ENCODE measurements at regions not wholly inside any gene's neighbourhood (a gene's known extent, or its start where the extent isn't known, plus 50 kb on each side); places are given as distances from the start of the nearest gene placed in this dataset.

DNA sequence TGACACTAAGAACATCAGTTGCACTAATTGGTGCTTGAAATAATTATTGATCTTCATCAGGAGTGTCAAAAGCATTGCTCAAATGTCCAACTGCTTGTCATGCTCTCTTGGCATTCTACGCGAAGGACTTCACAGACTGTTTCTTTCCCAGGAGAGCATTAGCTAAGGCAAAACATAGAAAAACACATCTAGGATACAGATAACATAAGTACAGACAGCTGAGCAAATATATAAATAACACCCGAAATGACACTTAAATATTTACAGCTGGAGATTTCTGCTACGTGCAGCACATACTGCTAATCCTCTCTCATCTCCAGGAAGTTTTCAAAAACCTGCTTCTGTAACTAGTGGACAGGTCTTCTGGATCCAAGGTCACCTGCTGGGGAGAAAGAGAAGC, 120.0 kb upstream of the PRMT8 start:
- H3K79me2 ChIP-seq (ENCODE audit: low read length): no peaks in the 10 kb centered on the region
- H3K4me1 ChIP-seq (ENCODE audit: low read length): no peaks in the 10 kb centered on the region
- no peak overlapping the region for H3K9ac ChIP-seq (ENCODE audit: low read length)
- 0 out of 2 replicates have a peak, but pooled peaks cover 14% of the 10 kb centered on the region for H3K27me3 ChIP-seq (ENCODE audit: low read depth, low read length)
- no peaks in the 10 kb centered on the region for H3K9me3 ChIP-seq (ENCODE audit: insufficient read depth, low read length)
- H3K4me3 ChIP-seq (ENCODE audit: low read length): no peak overlapping the region
- H4K20me1 ChIP-seq (ENCODE audit: insufficient read depth, low read length): no peaks in the 10 kb centered on the region
- no peak overlapping the region for H3K27ac ChIP-seq (ENCODE audit: low read length)
- H3K4me2 ChIP-seq (ENCODE audit: low read length): no peak overlapping the region
- H2AFZ ChIP-seq (ENCODE audit: low read depth, low read length): no peak overlapping the region
- H3K36me3 ChIP-seq (replicated peaks; ENCODE audit: low read depth, low read length): no peaks in the 10 kb centered on the region
- TF ChIP-seq, protein P1, sequence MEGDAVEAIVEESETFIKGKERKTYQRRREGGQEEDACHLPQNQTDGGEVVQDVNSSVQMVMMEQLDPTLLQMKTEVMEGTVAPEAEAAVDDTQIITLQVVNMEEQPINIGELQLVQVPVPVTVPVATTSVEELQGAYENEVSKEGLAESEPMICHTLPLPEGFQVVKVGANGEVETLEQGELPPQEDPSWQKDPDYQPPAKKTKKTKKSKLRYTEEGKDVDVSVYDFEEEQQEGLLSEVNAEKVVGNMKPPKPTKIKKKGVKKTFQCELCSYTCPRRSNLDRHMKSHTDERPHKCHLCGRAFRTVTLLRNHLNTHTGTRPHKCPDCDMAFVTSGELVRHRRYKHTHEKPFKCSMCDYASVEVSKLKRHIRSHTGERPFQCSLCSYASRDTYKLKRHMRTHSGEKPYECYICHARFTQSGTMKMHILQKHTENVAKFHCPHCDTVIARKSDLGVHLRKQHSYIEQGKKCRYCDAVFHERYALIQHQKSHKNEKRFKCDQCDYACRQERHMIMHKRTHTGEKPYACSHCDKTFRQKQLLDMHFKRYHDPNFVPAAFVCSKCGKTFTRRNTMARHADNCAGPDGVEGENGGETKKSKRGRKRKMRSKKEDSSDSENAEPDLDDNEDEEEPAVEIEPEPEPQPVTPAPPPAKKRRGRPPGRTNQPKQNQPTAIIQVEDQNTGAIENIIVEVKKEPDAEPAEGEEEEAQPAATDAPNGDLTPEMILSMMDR (IDR thresholded peaks at IDR 0.05; ENCODE audit: low read depth, low read length): no peak

DNA sequence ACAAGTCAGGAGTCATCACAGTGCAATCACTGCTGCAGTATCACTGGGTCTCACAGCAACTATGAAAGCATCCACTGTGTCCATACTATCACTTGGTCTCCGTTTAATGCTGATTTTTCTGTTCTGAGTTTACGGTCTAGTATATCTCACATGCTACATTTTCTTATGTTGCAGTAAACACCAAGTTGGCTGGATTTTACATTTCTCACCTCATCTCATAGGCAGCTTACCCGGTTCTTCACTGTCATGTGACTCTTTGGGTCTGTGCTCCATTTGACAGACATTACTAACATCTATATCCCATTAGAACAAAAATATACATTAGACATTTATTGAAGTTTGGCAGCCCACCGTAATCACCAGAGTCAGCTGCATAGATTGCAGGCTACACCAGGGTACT, 115.7 kb upstream of the PRMT8 start:
- Histone ChIP-seq H3K4me3 (ENCODE audit: low read length) (no peak overlapping the region), H3K27me3 (ENCODE audit: low read depth, low read length) (peaks cover 18% of the 10 kb centered on the region; the same call in 1 of the 2 replicates), H3K4me2 (ENCODE audit: low read length) (no peak overlapping the region), H3K36me3 (replicated peaks; ENCODE audit: low read depth, low read length) (no peaks in the 10 kb centered on the region), H3K9ac (ENCODE audit: low read length) (no peak overlapping the region), H3K27ac (ENCODE audit: low read length) (no peak overlapping the region), H2AFZ (ENCODE audit: low read depth, low read length) (no peak overlapping the region), H3K4me1 (ENCODE audit: low read length) (no peaks in the 10 kb centered on the region), H4K20me1 (ENCODE audit: insufficient read depth, low read length) (no peaks in the 10 kb centered on the region), H3K79me2 (ENCODE audit: low read length) (no peaks in the 10 kb centered on the region), H3K9me3 (ENCODE audit: insufficient read depth, low read length) (no peaks in the 10 kb centered on the region)
- TF ChIP-seq, protein P1 (IDR thresholded peaks at IDR 0.05; ENCODE audit: low read depth, low read length): no peak
- TF ChIP-seq EZH2phosphoT487 (IDR thresholded peaks at IDR 0.05; ENCODE audit: low read depth): no peak

DNA sequence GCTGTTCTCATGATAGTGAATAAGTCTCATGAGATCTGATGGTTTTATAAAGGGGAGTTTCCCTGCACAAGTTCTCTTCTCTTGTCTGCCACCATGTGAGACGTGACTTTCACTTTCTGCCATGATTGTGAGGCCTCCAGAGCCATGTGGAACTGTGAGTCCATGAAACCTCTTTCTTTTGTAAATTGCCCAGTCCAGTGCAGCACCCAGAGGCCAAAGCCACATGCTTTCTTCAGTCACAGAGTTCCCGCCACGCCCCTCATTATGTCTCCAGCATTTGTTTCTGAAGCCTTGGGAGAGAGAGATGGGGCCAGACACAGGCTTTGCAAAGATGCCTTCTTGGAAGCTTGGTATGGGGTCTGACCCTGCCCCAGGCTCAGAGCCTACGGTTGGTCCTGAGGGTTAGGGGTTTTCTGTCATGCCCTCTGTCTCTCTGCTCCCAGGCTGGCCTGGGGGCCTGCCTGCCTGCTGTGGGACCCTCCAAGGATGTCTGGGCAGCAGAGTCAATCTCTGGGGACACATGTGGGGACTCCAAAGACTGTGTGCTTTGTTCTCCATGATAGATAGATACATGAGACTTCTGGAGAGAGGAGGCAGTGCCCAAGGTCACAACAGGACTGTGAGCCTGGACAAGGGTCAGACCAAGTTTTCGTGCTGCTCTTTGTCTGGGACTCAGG, 114.1 kb upstream of the PRMT8 start:
- no peaks in the 10 kb centered on the region for H4K20me1 ChIP-seq (ENCODE audit: insufficient read depth, low read length)
- no peak overlapping the region for H3K4me3 ChIP-seq (ENCODE audit: low read length)
- no peak overlapping the region for H3K4me2 ChIP-seq (ENCODE audit: low read length)
- no peak overlapping the region for H2AFZ ChIP-seq (ENCODE audit: low read depth, low read length)
- H3K27ac ChIP-seq (ENCODE audit: low read length): no peak overlapping the region
- H3K27me3 ChIP-seq (ENCODE audit: low read depth, low read length): peaks cover 18% of the 10 kb centered on the region
- no peak overlapping the region for H3K9ac ChIP-seq (ENCODE audit: low read length)
- no peaks in the 10 kb centered on the region for H3K9me3 ChIP-seq (ENCODE audit: insufficient read depth, low read length)
- H3K79me2 ChIP-seq (ENCODE audit: low read length): no peaks in the 10 kb centered on the region
- TF ChIP-seq, protein P1 (IDR thresholded peaks at IDR 0.05; ENCODE audit: low read depth, low read length): no peak
- no peak for TF ChIP-seq EZH2phosphoT487 (IDR thresholded peaks at IDR 0.05; ENCODE audit: low read depth)
- H3K4me1 ChIP-seq (ENCODE audit: low read length): no peaks in the 10 kb centered on the region
- no peaks in the 10 kb centered on the region for H3K36me3 ChIP-seq (replicated peaks; ENCODE audit: low read depth, low read length)

DNA sequence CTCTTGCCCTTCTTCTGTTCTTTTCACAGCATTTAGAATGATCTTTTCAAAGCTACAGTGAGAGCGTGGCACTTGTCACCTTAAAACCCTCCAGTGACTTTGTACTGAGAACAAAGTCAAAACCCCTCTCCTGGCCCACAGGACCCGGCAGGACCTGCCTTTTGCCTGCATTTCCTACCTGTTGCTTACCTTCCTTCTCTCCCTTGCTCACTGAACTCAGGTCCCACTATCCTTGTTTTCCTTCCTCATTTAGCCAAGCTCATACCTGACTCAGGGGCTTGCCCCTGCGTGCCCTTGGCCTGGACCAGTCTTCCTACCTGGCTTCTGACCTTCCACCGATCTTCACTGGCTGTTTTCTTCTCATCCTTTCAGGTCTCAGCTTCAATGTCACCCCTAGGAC, 112.3 kb upstream of the PRMT8 start:
- peaks cover 29% of the 10 kb centered on the region for H3K27me3 ChIP-seq (ENCODE audit: low read depth, low read length)
- no peak overlapping the region for H2AFZ ChIP-seq (ENCODE audit: low read depth, low read length)
- TF ChIP-seq, protein P1 (IDR thresholded peaks at IDR 0.05; ENCODE audit: low read depth, low read length): no peak
- no peak for TF ChIP-seq EZH2phosphoT487 (IDR thresholded peaks at IDR 0.05; ENCODE audit: low read depth)
- H3K79me2 ChIP-seq (ENCODE audit: low read length): no peaks in the 10 kb centered on the region
- no peaks in the 10 kb centered on the region for H3K4me1 ChIP-seq (ENCODE audit: low read length)
- H3K27ac ChIP-seq (ENCODE audit: low read length): no peak overlapping the region
- no peak overlapping the region for H3K4me3 ChIP-seq (ENCODE audit: low read length)
- no peaks in the 10 kb centered on the region for H4K20me1 ChIP-seq (ENCODE audit: insufficient read depth, low read length)
- H3K9me3 ChIP-seq (ENCODE audit: insufficient read depth, low read length): no peaks in the 10 kb centered on the region
- no peak overlapping the region for H3K9ac ChIP-seq (ENCODE audit: low read length)
- no peaks in the 10 kb centered on the region for H3K36me3 ChIP-seq (replicated peaks; ENCODE audit: low read depth, low read length)
- H3K4me2 ChIP-seq (ENCODE audit: low read length): no peak overlapping the region
